ENCODE measurements at regions not wholly inside any gene's neighbourhood (a gene's known extent, or its start where the extent isn't known, plus 50 kb on each side); places are given as distances from the start of the nearest gene placed in this dataset.
"Not testable (repeated sequence)": the region's sequence is repeated elsewhere in the genome, so short reads cannot be mapped to it uniquely, and the experiment has no call there.

GRCh38 chr21:32940079-32941014, 85.4 kb upstream of the OLIG2 start:
- DNase-seq (ENCODE audit: low read depth in 2 of 2) = peak in 1 of 2 donors; percentile 28

GRCh38 chr21:32941263-32941662, 84.5 kb upstream of the OLIG2 start:
- DNase-seq (ENCODE audit: low read depth in 2 of 2) = no peak

GRCh38 chr21:32946654-32947053, 79.1 kb upstream of the OLIG2 start:
- no peak for DNase-seq (ENCODE audit: low read depth in 2 of 2)

- no peak for DNase-seq (ENCODE audit: low read depth in 2 of 2)
These were observed 78.0 kb upstream of the OLIG2 start for GRCh38 chr21:32947736-32948135.

GRCh38 chr21:32949701-32950100, 76.0 kb upstream of the OLIG2 start:
- DNase-seq (ENCODE audit: low read depth in 2 of 2) = no peak

- DNase-seq (ENCODE audit: low read depth in 2 of 2) = no peak
These were observed 74.7 kb upstream of the OLIG2 start for GRCh38 chr21:32951041-32951440.

- no peak for DNase-seq (ENCODE audit: low read depth in 2 of 2)
These were observed 71.4 kb upstream of the OLIG2 start for GRCh38 chr21:32954353-32954752.

- DNase-seq (ENCODE audit: low read depth in 2 of 2) = no peak
These were observed 70.2 kb upstream of the OLIG2 start for GRCh38 chr21:32955311-32956060.

GRCh38 chr21:32956061-32956656, 69.6 kb upstream of the OLIG2 start:
- no peak for DNase-seq (ENCODE audit: low read depth in 2 of 2)

GRCh38 chr21:32957545-32957944, 68.2 kb upstream of the OLIG2 start:
- no peak for DNase-seq (ENCODE audit: low read depth in 2 of 2)

- no peak for DNase-seq (ENCODE audit: low read depth in 2 of 2)
These were observed 67.3 kb upstream of the OLIG2 start for GRCh38 chr21:32958288-32959002.

- no peak for DNase-seq (ENCODE audit: low read depth in 2 of 2)
These were observed 63.5 kb upstream of the OLIG2 start for GRCh38 chr21:32962268-32962667.

GRCh38 chr21:32965129-32965680, 60.5 kb upstream of the OLIG2 start:
- no peak for DNase-seq (ENCODE audit: low read depth in 2 of 2)

GRCh38 chr21:32966120-32966519, 59.6 kb upstream of the OLIG2 start:
- no peak for DNase-seq (ENCODE audit: low read depth in 2 of 2)

GRCh38 chr21:32968103-32968502, 57.6 kb upstream of the OLIG2 start:
- DNase-seq (ENCODE audit: low read depth in 2 of 2) = not testable (repeated sequence)

- DNase-seq (ENCODE audit: low read depth in 2 of 2) = no peak
These were observed 51.1 kb upstream of the OLIG2 start for GRCh38 chr21:32974653-32975052.

GRCh38 chr21:32975811-32976431, 49.8 kb upstream of the OLIG2 start:
- DNase-seq (ENCODE audit: low read depth in 2 of 2) = no peak
